Left hindlimb (tissue), 1 donor: ENCODE measurements at regions not wholly inside any gene's neighbourhood (a gene's known extent, or its start where the extent isn't known, plus 50 kb on each side); places are given as distances from the start of the nearest gene placed in this dataset.
"Not testable (repeated sequence)": the region's sequence is repeated elsewhere in the genome, so short reads cannot be mapped to it uniquely, and the experiment has no call there.

Experiments
- DNase-seq: peaks from one replicate; pipeline ENCODE4 v3.0.0-alpha.2; 2018

- no peak for DNase-seq
Observed at GRCh38 chr1:96865731-96866685, 144.4 kb downstream of the PTBP2 start.

- DNase-seq: no peak
Observed at GRCh38 chr1:96872757-96873156, 151.2 kb downstream of the PTBP2 start.

- no peak for DNase-seq
Observed at GRCh38 chr1:96878640-96879039, 157.1 kb downstream of the PTBP2 start.

GRCh38 chr1:96880626-96881025 lies 159.0 kb downstream of the PTBP2 start:
- DNase-seq: no peak

- DNase-seq: no peak
Observed at GRCh38 chr1:96882096-96882495, 160.5 kb downstream of the PTBP2 start.

- no peak for DNase-seq
Observed at GRCh38 chr1:96886474-96886873, 164.9 kb downstream of the PTBP2 start.

- no peak for DNase-seq
Observed at GRCh38 chr1:96887501-96887900, 165.9 kb downstream of the PTBP2 start.

- no peak for DNase-seq
Observed at GRCh38 chr1:96901783-96902363, 180.3 kb downstream of the PTBP2 start.

GRCh38 chr1:96912248-96912647 lies 190.7 kb downstream of the PTBP2 start:
- DNase-seq: no peak

- DNase-seq: not testable (repeated sequence)
Observed at GRCh38 chr1:96915701-96916100, 194.1 kb downstream of the PTBP2 start.

- no peak for DNase-seq
Observed at GRCh38 chr1:96918406-96918805, 196.8 kb downstream of the PTBP2 start.

- no peak for DNase-seq
Observed at GRCh38 chr1:96922181-96922580, 200.6 kb downstream of the PTBP2 start.

- no peak for DNase-seq
Observed at GRCh38 chr1:96923753-96924152, 202.2 kb downstream of the PTBP2 start.

- DNase-seq: no peak
Observed at GRCh38 chr1:96926176-96926575, 204.6 kb downstream of the PTBP2 start.

- no peak for DNase-seq
Observed at GRCh38 chr1:96927125-96927524, 205.5 kb downstream of the PTBP2 start.

- no peak for DNase-seq
Observed at GRCh38 chr1:96931136-96931535, 209.6 kb downstream of the PTBP2 start.

GRCh38 chr1:96934282-96934681 lies 212.7 kb downstream of the PTBP2 start:
- DNase-seq: no peak

GRCh38 chr1:96944432-96945092 lies 223.0 kb downstream of the PTBP2 start:
- DNase-seq: no peak

- no peak for DNase-seq
Observed at GRCh38 chr1:96945509-96946084, 224.0 kb downstream of the PTBP2 start.

GRCh38 chr1:96955307-96956012 lies 233.9 kb downstream of the PTBP2 start:
- no peak for DNase-seq

GRCh38 chr1:96962216-96962615 lies 240.6 kb downstream of the PTBP2 start:
- DNase-seq: no peak

GRCh38 chr1:96962751-96963211 lies 241.2 kb downstream of the PTBP2 start:
- DNase-seq: no peak

GRCh38 chr1:96964761-96965160 lies 243.2 kb downstream of the PTBP2 start:
- no peak for DNase-seq
